Hindlimb muscle (tissue), 1 donor: ENCODE measurements at regions not wholly inside any gene's neighbourhood (a gene's known extent, or its start where the extent isn't known, plus 50 kb on each side); places are given as distances from the start of the nearest gene placed in this dataset.

Experiments
- DNase-seq: peaks from one replicate; pipeline ENCODE4 v3.0.0-alpha.2; 2013

GRCh38 chr6:56766139-56766805, 123.6 kb upstream of the DST start:
- DNase-seq, result no peak

- DNase-seq, result no peak
Observed at GRCh38 chr6:56765494-56765893, 122.8 kb upstream of the DST start.

GRCh38 chr6:56764081-56764566, 121.4 kb upstream of the DST start:
- DNase-seq, result no peak

GRCh38 chr6:56761651-56762050, 119.0 kb upstream of the DST start:
- DNase-seq, result no peak

GRCh38 chr6:56760842-56761241, 118.2 kb upstream of the DST start:
- no peak for DNase-seq

- DNase-seq, result no peak
Observed at GRCh38 chr6:56759521-56759920, 116.8 kb upstream of the DST start.

GRCh38 chr6:56758553-56758952, 115.9 kb upstream of the DST start:
- DNase-seq, result no peak

- DNase-seq, result no peak
Observed at GRCh38 chr6:56758120-56758519, 115.4 kb upstream of the DST start.

GRCh38 chr6:56757588-56757984, 114.9 kb upstream of the DST start:
- DNase-seq, result no peak

GRCh38 chr6:56756791-56757587, 114.3 kb upstream of the DST start:
- no peak for DNase-seq

- DNase-seq, result no peak
Observed at GRCh38 chr6:56756219-56756789, 113.6 kb upstream of the DST start.

GRCh38 chr6:56755040-56755439, 112.4 kb upstream of the DST start:
- DNase-seq, result no peak

GRCh38 chr6:56753811-56754210, 111.1 kb upstream of the DST start:
- no peak for DNase-seq

- no peak for DNase-seq
Observed at GRCh38 chr6:56752534-56752933, 109.8 kb upstream of the DST start.

- DNase-seq, result no peak
Observed at GRCh38 chr6:56752009-56752408, 109.3 kb upstream of the DST start.

GRCh38 chr6:56751604-56752003, 108.9 kb upstream of the DST start:
- no peak for DNase-seq

GRCh38 chr6:56750686-56751085, 108.0 kb upstream of the DST start:
- no peak for DNase-seq

GRCh38 chr6:56749632-56750151, 107.0 kb upstream of the DST start:
- DNase-seq, result no peak

GRCh38 chr6:56746767-56747504, 104.2 kb upstream of the DST start:
- no peak for DNase-seq

- no peak for DNase-seq
Observed at GRCh38 chr6:56745971-56746370, 103.3 kb upstream of the DST start.

- no peak for DNase-seq
Observed at GRCh38 chr6:56745081-56745480, 102.4 kb upstream of the DST start.

- no peak for DNase-seq
Observed at GRCh38 chr6:56744528-56744927, 101.8 kb upstream of the DST start.
